NCI-H524 (cell line): ENCODE measurements at regions not wholly inside any gene's neighbourhood (a gene's known extent, or its start where the extent isn't known, plus 50 kb on each side); places are given as distances from the start of the nearest gene placed in this dataset.

ENCODE experiments used
- DNase-seq, 2 experiments: peaks; one replicate each; lab custom pipeline; 2025; lab: John Stamatoyannopoulos, UW

DNA sequence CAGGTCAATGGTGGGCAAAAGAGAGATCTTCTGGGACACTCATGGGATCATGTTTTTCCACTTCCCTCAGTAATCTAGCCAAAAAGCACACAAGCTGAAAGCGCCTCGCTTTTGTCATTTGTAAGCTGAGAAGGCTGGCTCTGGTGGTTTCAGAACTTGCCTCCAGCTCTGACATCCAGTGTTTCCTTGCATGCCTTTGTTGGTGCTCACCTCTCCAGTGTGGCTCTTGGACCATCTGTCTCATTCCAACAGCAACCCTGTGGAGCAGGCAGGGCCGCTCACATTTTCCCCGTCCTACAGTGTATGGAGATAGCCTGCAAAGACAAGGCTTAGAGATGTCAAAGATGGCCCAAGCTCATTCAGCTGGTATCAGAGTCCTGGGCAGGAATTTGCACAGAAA is 160.8 kb upstream of the KLF4 start:
- DNase-seq: no peak

DNA sequence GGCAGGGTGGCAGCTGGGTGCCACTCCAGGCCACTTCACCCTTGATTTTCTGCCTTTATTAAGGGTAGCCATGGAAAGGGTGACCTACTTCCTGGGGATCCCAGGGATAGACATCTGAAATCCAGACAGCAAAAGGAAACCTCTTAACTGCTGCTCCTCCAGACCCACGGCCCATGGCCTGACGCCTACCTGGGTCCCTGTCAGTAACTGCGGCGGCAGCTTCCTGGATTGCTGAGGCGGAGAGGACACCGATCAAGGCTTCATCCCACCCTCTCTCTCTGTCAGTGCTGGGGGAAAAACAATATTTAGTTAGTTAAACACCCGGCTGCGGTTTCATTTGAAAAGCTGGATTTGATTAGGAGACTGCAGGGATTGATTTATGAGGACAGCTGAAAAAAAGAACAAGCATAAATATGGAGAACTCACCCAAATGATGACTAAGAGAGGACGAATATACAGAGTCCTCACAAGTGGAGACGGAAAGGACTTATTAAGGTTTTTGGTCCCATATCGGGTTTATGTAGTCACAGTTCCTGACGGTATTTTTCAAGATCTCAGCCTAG is 158.7 kb upstream of the KLF4 start:
- DNase-seq: peak in 1 of 2 experiments; percentile 12

DNA sequence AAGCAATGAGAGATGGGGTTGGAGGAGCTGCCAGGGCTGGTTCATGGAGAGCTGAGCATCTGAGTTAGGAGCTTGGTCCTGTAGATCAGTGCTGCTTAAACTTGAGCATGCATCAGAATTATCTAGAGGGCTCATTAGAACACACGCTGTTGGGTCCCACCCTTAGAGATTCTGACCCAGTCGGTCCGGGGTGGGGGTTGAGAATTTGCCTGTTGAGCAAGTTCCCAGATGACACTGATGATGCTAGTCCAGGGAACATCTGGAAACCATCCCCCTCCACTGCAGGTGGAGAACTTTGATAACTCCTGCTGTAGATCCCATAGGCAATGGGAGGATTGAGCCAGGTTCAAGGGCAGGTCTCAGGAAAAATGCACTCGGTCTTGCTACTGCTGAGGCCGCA is 158.0 kb upstream of the KLF4 start:
- DNase-seq: no peak

DNA sequence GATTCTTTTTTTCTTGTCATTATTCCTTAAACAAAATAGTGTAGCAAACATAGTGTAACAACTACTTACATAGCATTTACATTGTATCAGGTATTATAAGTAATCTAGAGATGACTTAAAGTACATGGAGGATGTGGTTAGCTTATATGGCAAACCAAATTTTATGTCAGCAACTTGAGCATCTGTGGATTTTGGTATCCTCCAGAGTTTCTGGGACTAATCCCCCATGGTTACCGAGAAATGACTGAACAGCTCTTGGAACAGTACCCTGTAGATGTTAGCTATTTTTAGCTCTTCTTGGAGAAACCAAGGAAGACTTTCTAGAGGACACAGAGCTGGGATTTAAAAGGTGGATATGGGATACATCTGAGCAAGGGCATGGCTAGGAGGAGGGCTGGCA is 157.6 kb upstream of the KLF4 start:
- no peak for DNase-seq

DNA sequence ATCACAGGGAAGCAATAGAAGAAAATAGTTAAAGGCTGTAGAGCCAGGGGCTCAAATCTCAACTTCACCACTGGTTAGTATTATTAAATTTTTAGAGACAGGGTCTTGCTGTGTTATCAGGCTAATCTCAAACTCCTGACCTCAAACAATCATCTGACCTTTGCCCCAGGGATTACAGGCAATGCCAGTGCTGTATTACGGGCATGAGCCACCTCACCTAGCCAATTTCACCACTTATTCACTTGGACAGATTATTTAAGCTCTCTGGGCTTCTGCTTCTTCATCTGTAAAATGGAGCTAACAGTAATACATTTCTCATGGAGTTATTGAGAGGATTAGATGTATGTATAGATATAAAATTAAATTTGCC is 155.9 kb upstream of the KLF4 start:
- no peak for DNase-seq

DNA sequence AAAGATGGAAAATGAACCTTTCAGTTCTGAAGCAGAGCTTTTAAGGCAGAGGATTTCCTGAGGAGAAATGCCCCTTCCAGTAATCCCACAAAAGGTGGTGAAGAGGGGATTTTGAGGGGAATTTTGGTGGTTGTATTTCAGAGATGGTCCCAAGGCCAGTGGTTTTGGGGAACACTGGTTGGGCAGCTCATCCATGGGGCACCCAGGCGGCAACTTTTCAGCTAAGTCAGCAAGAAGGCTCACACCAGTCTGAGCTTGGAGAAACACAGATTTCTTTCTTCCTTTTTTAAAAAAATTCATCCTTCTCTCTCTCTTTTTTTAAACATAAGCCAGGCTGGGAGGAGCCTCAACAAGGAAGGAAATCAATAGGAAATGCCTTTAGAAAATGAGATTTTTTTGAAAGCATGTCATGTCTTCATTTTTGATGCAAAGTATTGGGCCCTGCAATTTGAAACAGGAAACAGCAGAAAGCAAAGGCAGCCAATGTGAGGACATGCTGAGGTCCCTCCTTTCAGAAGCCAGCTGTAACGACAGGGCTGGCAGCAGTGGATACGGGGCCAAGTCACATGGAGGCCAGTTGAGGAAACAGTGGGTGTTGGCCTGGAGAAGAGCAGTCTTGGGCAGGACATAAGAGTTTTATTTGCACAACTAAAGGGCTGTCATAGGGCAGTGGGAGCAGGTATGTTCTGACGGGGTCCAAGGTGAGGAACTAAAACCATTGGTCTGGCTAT is 155.3 kb upstream of the KLF4 start:
- DNase-seq: no peak

DNA sequence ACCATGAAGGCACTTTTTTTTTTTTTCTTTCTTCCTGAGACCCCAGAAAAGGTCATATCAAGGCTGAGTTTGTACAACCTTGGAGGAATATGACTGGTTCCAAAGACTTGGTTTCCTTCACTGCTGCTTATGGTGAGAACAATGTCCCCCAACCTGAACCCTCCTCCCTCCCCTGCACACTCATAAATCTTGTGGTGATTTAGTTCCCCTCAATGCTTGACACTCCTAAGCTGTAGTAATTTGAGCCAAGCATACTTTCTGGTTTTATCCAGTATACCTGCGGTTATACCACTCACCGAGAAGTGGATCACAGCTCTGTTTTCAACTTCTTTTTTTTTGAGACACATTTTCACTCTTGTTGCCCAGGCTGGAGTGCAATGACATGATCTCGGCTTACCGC is 149.9 kb upstream of the KLF4 start:
- peak; percentile 28 to 77 for DNase-seq

DNA sequence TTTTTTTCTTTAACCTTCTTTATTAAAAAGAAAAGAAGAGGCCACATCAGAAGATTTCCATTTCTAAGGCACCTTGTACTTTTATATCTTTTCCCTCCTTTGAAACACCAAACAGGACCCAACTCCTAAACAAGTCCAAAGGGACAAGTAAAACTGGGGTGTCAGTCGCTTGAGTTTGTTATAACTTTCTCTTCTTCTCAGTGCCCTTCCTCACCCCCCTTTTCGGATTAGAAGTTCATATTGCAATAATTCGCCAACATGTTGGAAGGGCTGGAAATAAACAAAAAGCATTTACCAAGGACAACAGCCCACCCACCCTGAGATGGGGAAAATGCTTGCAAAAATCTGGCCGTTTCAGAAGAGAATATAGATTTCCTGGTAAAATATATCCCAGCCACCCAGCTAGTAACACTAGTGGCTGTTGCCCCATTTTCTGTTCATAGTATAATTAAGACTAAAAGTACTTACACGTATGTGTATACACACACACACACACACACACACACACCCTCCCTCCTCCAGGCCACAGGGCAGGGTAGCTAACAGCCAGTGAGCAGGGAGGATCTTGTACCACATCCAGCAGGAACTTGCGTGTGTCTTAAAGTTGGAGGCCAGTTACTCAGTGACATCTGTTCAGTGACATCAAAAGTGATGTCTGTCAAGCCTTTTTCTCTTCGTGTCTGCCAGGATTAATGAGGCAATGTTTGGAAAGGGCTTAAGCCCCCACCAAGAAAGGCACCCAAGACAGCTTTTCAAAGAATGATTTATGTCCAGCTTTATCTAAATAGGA is 149.1 kb upstream of the KLF4 start:
- DNase-seq: peak; percentile 82 to 93

DNA sequence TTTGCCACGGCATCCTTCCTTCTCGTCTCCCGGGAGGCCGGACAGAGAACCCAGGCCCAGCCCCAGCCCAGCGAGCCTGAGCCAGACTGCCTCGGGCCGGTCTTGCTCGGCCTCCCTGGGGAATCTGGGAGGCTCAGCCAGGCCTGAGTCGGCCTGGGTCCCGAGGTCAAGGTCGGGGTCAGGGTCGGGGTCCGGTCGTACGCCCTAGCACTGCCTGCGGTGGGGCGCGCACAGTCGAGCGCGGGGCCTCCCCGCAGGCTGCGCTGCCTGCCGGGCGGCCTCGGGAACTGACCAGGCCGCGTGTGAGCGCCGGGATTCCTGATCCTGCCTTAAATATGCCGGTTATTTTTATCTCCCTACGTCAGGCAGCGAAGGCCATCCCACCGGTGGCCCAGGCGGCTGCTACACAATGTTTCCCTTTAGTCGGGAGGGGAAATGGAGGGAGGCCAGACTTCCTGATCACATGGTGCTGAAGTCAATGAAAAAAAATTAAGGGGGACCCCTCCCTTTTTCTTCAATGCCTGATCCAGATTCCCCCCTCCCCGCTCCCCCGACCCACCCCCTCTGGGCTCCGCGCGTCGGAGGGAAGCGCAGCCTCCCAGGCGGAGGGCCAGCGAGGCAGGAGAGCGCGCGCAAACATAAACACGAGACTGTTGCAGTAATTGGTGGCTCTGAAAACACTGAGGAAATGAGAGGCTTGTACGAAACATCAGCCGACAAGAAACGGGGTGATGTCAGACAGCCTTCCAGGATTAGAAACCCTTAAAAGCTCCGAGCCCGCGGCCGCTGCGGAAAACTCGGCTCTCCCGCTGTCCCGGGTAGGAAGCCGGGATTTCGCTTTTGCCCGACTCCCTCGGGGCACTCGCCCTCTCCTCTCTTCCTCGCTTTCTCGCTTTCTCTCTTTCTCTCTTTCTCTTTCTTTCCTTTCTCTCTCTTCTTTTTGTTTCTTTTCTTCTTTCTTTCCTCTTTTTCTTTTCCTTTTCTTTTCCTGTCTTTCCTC is 148.2 kb upstream of the KLF4 start:
- peak in 1 of 2 experiments; percentile 38 for DNase-seq

DNA sequence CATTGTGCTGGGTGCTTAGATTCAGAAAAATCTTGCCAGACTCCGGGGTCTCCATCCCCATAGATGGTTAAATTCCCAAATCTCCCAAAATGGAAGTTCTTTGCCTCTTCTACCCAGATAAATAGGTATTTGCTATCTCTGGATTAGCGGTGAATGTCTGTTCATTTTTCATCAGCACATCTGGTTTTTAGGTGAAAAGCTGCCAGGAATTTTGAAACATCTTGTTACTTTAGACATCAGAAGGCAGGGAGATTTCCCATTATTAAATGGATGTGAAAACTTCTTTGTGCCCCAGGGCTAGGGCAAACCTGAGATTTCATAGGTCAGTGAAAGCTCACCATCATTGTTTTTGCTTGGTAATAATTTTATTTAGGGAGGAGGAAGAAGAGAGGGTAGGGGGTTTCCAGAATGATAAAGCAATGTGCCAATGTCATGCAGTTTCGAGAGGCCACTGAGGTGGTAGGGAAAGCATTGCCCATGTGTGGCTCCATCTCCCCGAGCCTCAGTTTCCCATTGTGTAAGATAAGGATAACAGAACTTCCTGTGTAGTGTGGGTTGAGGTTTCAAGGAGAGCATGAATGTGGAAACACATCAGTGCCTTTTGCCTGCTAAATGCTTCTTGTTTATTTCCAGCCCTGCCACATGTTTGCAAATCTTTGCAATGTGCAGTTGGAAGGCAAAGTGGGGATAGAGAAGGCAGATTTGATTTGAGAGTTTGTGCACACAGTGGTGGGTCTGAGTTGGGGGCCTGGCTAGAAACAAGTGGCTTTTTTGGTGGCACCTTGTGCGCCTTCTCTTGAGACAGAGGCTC is 147.2 kb upstream of the KLF4 start:
- DNase-seq: no peak

DNA sequence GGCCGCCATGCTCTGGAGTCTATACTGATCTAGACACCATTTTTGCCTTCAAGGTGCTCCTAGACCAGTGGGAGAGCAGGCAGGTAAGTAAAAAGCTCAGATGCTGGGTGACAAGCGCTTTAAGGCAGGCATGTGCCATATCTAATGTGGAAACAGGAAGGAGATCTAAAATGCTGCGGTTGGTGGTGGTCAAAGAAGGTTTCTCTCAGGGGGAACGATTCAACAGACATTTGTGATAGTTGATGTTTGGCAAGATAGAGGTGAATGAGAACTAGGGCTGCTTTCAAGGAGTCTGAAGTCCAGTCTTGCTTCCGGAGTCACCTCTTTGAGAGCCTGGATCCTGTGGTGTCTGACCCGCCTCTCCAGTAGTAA is 146.2 kb upstream of the KLF4 start:
- no peak for DNase-seq

DNA sequence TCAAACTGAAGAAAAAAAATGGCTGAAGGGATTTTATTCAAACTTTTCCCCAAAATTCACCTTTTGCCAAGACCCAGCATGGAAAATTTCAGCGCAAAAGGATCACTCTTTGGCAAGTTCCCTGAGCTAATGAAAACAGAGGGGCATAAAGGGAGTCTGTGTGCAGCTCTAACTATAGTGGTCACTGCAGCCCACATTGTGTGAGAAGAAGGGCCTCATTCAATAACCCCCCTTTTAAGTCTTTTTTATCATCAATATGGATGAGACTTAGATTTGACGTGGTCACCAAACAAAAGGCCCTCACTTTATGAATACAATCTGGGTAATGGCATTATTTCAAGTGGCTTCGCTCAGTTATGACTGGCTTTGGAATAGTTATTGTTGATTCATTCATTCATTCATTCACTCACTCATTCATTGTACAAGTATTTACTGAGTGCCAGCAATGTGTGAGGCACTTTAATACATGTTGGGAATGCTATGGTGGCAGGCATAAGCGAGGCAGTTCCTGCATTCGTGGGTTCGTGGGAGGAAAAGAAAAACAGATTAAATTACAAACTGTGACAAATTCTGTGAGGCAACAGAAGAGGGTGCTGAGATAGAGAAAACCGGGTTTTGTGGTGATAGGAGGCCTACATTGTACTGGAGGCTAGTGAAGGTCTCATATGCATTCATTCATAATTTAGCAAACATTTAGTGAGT is 145.7 kb upstream of the KLF4 start:
- no peak for DNase-seq

DNA sequence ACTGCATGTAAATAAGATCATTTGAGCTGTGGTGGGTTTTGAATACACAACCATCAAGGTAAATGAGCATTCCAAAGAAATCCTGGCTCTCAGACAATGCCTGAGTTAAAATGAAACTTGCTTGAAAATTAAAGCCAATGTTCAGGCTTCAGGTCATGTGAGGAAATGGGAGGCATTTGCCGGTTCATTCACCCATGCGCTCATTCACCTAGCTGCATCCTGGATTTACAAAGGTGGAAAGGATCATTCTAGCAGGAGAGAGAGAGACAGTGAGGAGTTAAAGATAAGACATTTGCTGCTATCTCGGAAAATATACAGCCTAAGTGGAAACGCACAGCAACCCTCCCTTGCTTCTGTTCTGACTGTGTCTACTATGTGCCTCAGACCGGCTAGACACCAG is 143.8 kb upstream of the KLF4 start:
- DNase-seq: no peak

DNA sequence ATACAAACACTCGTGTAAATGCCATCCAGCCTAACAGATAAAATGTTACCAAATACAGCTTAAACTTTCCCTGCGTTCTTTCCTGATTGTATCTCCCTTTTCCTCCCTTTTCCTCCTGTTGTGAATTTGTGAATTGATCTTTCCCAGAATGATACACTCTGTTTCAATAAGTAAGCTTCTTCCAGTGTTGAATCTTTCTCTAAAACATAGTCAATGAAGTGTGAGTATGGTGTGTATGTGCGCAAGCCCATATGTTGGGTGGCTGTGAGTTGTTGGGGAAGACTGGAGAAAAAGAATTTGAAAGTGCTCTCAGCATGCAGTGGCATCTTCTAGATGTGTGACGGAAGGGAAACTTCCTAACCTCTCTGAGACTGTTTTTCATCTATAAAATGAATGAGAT is 143.1 kb upstream of the KLF4 start:
- no peak for DNase-seq

DNA sequence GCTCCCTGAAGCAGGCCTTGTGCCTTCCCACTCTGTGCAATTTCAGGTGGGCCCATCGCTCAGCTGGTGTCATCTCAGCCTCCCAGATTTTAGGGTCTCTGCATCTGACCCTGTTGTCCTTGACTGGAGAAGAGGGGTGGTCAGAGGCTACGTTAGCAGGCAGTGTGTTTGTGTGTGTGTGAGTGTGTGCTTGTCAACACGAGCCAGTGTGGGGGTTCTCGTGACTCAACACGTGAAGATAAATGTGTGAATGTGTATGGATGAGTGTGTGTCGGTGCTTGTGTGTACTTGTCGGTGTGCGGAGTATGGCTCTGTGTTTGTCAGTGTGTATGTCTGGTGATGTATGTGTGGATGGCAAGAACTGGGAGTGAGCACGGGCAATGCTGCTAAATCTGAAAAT is 142.6 kb upstream of the KLF4 start:
- DNase-seq: no peak

DNA sequence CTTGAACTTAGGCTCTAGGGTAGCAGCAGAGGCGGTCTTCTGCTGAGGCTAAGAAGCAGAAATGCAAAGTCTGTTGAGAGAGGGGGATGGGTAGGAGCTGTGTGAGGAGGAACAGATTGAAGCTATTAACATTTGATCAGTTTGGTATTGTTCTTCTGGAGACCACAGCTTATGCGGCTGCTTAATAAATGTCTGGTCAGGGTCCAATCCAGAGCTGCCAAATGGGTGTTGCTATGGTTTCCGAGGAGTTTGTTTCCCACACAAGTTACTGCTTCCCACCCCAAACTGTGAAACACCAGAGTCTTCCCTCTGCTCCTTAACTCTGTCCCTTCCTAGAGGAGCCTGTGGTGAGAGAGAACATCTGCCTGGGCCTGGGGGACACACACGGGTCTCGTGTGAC is 142.2 kb upstream of the KLF4 start:
- peak in 1 of 2 experiments; percentile 9 for DNase-seq

DNA sequence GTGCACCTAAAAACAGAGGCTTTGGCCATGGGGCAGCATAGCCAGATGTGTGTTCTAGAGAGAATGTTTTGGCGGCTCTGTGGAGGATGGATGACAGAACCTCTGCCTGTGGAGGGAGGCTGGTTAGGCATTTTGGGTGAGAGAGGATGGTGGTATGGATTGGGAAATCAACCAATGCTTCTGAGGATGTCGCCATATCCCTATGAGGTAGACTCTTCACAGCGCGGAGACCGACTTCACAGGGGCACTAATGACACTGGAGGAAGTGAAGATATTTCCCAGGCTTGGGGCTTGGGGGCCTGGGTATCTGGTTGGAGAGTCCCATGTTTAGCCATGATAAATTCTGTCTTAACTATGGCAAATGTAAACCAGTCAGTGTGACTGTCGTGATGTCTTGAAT is 140.6 kb upstream of the KLF4 start:
- no peak for DNase-seq

DNA sequence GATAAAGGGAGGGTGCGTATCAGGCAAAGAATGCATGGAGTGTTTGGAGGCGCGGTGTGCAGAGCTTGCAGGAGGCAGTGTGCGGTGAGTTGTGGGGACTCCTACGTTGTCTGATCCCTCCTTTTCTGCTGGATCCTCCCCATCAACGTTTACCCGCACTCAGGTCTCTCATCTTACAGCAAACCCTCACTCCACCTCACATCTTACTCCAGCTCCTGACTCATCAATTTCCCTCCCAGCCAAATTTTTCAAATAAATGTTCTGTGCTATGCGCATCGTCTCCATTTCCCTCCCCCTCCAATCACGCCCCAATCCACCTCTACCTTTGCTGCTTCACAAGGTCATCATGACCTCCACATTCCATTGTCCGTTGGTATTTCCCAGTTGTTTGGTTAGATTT is 138.9 kb upstream of the KLF4 start:
- no peak for DNase-seq

DNA sequence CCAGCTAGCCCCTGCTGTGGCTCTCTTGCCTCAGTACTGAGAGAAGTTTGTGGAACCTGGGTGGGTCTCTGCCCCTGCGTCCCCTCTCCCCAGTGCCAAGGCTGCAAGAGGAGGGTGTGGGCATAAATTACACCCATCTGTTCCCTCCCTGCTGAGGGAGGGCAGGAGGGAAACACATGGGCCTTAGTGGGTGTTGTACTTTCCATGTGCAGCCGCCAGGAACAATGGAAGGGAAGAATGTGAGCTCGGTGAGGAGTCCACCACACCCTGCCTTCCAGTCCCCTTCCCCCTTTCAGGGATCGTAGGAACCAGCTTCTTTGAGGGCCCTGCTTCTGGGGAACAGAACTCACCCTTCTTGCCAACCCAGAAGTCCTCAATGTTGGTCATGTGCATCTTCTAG is 138.2 kb upstream of the KLF4 start:
- DNase-seq: peak in 1 of 2 experiments; percentile 36

DNA sequence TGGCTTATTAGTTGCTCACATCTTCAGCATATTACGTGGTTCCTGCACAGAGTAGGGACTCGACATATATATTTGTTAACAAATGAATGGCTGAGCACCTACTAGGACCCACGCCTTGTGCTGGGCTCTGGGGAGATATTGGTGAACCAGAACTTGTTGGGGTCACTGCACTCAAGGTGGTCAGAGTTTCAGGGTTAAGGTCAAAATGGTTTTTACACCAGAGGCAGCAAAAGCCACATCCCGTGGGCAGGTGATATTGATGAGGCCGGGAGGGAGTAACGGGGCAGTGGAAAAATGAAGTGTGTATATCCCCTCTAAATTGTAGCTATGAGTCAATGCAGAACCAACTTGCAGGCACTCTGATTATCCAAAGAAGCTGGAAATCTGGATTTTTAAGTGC is 136.5 kb upstream of the KLF4 start:
- DNase-seq: no peak
